ENCODE measurements at regions not wholly inside any gene's neighbourhood (a gene's known extent, or its start where the extent isn't known, plus 50 kb on each side); places are given as distances from the start of the nearest gene placed in this dataset.
"Not testable (repeated sequence)": the region's sequence is repeated elsewhere in the genome, so short reads cannot be mapped to it uniquely, and the experiment has no call there.

DNA sequence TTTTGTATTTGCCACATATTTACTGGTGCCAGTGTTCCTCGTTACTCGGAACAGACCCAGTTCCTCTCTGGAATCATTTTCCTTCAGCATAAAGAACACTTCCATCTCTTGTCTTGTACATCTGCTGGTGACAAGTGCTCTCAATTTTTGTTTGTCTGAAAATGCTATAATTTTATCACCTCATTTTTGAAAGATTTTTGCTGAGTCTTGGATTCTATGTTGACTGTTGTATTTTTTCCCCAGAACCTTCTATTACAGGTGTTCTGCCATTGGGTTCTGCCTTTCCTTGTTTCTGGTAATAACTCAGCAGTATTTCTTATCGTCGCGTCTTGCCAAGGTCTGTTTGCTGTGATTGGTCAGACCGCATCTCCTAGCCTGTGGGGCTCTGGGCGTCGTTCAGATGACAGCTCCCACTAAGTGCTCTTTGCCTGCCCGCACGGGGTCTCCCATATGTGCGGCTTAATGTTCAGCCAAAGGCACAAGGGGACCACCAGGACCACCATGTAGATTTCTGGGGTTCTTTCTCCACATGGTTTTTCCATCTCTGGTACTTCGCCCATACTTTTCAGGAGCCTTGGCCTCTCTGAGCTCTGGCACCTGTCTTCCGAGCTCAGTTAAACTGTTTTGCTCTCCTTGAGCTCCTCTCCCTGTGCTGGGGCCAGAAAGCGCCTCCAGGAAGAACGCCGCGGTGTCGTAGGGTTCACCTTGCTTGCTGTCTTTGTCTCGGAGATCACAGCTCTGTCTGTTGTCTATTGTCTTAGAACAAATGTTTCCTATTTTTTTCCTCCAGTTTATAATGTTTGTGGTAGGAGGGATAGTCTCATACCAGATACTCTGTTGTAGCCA is 80.0 kb downstream of the METRNL start:
- ATAC-seq, result no peak

- no peak for ATAC-seq
Measured at GRCh38 chr17:83160443-83161297, 81.3 kb downstream of the METRNL start.

DNA sequence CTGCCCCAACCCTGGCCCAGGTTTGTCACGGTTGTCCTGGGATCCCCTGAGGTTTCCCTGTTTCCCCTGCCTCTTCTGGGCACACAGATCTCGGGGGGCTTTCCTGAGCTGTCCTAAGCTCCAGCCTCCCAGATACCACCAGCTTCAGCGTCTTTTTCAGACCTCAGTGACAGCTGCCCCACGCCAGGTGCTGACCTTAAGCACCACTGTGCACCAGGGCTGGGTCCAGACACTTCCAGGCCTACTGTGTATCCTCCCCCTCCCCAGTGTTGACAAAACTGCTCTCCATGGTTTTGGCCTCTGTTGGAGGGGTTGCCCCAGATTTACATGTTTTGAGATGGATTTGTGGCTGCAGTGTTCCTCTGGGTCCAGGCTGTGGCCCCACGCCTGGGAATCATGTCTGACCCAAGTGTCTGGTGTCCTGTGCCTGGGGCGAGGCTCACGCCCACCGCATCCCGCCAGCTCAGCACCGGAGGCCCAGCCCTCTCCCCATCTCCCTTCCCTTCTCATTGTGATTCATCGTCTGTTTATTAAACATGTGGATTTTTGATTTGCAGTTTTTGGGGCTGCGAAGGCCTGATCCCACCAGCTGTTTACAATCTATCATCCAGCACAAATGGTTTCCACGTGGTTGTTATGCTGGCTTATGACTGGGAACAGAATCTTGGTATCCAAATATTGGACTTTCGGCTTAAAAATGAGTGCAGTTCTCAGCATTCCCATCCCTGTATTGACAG is 82.1 kb downstream of the METRNL start:
- ATAC-seq, result no peak

GRCh38 chr17:83162035-83162745 is 82.8 kb downstream of the METRNL start:
- ATAC-seq, result peak; percentile 89

DNA sequence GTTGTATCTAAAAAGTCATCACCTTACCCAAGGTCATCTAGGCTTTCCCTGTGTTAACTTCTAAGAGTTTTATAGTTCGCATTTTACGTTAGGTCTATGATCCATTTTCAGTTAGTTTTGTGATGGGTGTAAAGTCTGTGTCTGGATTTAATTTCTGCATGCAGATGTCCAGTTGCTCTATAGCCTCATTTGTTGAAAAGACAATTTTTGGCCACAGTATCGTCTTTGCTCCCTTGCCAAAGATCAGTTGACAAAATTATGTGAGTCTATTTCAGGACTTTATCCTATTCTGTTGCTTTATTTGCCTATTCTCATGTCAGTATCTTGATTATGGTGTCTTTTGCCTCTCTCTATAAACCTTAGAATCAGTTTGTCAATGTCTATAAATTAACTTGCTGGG is 85.1 kb downstream of the METRNL start:
- ATAC-seq, result no peak

DNA sequence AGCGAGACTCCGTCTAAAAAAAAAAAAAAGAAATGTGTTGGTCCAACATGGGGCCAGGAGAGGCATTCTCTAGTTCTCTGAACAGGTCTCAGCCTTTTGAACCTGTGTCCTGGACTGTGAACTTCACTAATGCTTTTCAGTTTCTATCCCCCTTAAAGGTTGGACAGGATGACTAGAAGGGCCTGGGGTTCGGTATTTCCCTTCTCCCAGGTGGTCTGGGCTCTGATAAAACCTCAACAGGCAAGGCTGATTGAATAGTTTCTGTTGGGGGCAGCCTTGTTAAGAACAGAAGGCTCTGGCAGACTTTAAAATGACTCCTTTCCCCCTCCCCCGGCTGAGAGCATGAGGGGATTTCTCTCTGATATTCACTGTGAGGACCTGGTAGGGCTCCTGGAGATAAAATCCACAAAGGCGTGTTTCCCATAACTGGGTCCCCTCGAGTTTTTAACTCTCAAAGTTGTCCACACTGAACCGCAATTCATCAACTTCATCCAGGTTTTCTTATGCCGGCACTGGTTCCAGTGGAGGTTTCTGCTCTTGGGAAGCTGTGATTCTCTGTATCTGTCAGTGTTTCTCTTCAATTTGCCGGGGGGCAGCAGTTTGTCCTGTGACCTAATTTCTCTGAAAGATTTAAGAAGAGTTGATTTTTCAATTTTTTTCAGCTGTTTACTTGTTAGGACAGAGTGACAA is 91.3 kb downstream of the METRNL start:
- no peak for ATAC-seq

DNA sequence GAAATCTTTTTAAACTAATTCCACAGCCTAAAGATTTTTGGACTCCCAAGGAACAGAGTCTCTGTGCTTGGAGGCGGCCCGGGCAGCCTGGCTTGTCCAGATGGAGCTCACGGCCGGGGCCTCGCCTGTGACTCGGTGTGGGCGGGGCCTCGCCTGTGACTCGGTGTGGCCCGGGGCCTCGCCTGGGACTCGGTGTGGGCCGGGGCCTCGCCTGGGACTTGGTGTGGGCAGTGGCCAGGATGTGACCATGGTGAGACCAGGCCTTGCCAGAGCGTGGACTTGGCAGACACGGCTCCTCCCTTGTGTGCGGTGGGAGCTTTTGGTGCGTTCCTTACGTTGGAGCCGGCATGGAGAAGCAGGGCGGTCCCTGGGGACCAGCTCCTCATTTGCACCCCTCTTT is 92.3 kb downstream of the METRNL start:
- ATAC-seq, result peak; percentile 47

DNA sequence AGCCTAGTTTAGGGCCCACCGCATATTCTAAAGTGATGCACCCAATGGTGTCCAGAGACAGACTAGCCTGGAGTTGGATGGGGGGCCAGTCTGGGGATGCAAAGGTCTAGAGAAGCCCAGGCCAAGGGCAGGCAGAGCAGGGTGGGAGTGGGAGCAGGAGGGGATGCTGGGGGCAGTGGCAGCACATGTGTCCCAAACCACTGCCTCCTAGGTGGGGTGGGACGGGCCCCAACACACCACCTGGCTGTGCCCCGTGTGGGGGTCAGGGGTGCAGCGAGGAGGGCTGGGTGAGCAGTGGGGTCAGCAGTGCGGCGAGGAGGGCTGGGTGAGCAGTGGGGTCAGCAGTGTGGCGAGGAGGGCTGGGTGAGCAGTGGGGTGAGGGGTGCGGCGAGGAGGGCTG is 92.7 kb downstream of the METRNL start:
- ATAC-seq, result not testable (repeated sequence)

- not testable (repeated sequence) for ATAC-seq
Measured at GRCh38 chr17:83172646-83173045, 93.2 kb downstream of the METRNL start.

DNA sequence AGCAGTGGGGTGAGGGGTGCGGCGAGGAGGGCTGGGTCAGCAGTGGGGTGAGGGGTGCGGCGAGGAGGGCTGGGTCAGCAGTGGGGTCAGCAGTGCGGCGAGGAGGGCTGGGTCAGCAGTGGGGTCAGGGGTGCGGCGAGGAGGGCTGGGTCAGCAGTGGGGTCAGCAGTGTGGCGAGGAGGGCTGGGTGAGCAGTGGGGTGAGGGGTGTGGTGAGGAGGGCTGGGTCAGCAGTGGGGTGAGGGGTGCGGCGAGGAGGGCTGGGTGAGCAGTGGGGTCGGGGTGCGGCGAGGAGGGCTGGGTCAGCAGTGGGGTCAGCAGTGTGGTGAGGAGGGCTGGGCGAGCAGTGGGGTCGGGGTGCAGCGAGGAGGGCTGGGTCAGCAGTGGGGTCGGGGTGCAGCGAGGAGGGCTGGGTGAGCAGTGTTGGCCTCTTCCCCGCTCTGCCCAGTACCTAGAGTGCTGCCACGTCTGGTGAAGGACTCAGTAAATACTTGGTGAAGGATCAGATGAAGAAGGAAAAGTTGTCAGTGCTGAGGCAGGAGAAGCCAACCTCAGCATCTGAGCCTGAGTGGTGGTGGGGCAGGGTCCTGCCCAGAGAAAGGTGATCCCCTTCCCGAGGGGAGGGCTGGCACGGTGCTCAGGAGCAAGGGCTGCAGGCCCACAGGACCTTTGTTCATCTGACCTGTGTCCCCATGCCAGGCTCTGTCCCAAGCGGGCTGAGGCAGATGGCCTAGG is 93.9 kb downstream of the METRNL start:
- not testable (repeated sequence) for ATAC-seq

- peak; percentile 16 for ATAC-seq
Measured at GRCh38 chr17:83173914-83174361, 94.5 kb downstream of the METRNL start.

DNA sequence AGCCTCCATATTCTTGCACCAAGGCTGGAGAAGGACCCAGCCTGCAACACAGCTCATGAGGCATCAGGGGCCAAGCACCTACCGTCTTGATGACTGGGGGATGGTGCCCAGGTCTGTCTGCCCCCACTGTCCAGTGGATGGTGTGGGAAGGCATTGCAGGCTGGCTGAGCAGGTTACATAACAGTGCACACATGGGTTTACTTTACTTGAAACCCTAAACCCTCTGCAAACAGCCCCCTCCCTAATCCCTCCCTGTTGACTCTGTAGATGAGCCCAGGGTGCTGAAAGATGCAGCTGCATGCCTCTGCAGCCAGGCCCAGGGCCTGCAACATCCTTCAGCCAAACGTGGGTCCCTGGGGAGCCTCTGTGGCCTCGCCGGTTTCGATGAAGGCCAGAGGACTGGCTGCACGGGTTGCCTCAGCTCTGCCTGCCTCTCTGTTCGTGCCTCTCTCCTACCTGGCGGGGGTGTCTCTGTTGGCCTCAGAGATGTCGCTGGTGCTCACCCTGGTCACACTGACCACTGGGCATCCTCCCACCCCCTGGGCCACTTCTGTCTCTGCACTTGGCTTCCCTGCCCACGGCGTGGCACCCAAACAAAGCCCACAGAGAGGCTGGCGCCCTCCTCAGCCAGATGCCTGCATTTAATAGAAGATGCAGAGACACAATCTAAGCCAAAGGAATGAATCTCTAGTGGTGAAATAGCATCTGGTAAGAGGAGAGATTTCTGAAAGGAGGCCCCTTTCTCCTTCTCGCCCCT is 95.1 kb downstream of the METRNL start:
- ATAC-seq, result no peak

- no peak for ATAC-seq
Measured at GRCh38 chr17:83175119-83175821, 95.9 kb downstream of the METRNL start.

DNA sequence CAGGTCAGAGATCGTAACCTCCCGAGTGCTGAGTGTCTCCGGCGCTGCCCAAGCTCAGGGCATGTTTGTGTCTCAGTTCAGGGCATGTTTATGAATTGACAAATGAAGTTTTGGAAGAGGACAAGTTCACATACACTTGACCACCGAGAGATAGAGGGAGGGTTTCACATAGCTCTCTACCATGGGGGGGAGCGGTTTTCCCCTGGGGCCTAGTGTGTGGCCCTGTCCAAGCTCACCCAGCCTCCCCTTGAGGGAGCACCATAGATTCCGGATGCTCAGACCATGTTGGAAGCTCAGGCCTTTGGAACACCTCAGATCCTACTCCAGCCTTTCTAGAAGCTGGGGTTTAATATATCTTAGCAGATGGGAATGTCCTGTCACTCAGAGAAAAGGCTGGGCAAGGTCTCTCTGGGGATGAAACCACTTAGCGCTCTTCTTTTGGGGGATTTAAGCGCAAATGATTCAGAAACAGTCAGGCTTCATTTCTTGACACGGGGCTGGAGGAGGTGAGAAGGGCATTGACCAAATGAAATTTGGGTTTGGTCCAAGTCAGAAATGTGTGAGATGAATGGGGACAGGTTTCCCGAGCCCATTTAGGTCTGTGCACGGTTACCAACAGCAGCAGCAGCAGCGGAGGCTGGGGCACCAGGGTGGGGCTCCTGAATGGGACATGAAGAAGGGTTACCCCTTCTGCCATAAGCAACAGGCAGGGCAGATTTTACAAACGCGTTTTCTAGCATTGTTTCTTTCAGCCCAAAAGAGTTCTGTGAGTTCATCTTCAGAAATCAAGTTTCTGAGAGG is 96.6 kb downstream of the METRNL start:
- ATAC-seq, result no peak

DNA sequence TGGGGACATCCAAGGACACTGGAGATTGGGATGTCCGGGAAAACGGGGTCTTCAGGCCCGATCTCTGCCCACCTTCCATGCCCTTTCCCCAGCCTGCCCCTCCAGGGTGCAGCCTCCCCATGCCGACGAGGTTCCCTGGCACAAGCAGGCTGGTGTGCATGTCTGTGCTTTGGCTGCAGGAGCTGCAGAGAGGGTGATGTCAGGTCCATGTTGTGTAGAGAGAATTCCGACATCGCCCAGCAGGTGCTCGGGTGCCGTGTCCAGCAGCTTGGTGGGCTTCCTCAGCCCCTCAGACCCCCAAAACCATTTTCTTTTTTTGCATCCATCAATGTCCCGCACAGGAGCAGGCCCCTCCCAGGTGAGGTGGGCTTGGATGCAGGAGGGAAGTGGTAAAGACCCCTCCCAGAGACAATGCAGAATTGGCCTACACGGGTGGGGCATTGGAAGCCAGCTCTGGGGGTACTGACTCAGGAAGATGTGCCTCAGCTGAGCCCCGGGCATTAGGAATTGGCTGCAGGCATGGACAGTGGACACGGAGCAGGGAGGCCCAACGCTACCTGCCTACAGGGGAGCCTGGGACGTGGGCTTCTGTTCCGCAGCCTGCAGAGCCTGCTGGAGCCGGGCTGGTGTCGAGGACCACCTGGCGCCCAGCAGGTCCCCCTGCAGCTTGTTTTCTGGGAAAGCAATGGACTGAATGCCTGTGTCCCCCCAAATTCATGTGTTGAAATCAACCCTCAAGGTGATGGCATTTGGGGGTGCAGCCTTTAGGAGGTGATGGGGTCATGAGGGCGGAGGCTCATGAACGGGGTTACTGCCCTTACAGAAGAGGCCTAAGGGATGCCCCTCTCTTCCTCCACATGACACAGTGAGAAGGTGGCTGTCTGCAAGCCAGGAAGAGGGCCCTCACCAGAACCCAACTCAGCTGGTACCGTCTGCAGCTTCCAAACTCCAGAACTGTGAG is 97.5 kb downstream of the METRNL start:
- ATAC-seq, result no peak

- ATAC-seq, result no peak
Measured at GRCh38 chr17:83177611-83178532, 98.5 kb downstream of the METRNL start.
